ENCODE measurements at regions not wholly inside any gene's neighbourhood (a gene's known extent, or its start where the extent isn't known, plus 50 kb on each side); places are given as distances from the start of the nearest gene placed in this dataset.

DNA sequence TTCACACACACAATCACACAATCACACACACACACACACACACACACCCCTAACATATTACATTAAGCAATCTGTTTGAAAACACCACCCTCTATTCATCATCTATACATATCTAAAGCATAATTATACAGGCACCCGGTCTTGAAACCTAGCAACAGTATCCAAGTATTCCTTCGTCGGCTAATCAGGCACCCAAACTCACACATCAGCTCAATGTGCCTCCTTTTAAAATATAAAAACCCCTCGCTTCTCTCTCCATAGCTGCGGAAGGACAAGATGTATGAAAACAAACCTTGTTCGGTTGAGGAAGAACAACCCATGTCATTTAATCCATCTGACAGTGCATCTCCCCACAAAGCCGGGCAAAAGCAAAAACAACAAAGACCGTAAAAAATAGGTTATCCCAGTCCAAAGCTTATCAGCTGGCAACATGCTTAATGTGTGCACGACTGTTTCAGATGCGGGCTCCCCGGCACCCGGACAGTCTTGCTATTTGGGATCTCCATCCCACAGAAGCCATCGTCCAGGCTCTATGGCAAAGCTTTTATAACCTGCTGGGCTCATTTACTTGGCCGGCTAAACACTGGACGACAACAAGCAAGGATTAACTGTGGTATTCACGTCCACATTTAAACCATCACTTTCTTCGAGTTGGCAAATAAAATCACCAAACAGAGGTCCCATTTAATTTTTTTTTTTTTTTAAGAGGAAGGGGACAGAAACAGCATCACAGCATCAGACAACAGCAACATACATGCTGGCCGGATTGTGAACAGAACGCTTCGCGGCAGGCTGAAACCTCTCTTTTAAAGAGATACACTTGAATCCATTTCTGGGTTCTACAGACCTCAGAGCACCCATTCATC lies 365.5 kb downstream of the SHANK2 start:
- H3K9me1 ChIP-seq (ENCODE audit: control insufficient read depth, insufficient read depth, low read length), result no peaks in the 10 kb centered on the region
- ChIA-PET POLR2A (no interaction called here), CTCF (ENCODE audit: low intra/inter-chr PET ratio) (no interaction called here)
- H3K27ac ChIP-seq (ENCODE audit: extremely low read depth, low read depth, low read length), result no peak overlapping the region
- H3K4me3 ChIP-seq, result no peak overlapping the region
- H3K4me2 ChIP-seq (ENCODE audit: insufficient read depth, low read length), result no peak overlapping the region
- no peak for DNase-seq (ENCODE audit: extremely low read depth in 1 of 4, low spot score in 3 of 4)
- 0 out of 2 replicates have a peak, but pooled peaks cover 3% of the 10 kb centered on the region for H4K20me1 ChIP-seq (replicated peaks; ENCODE audit: control insufficient read depth, insufficient read depth, low read length)
- no peaks in the 10 kb centered on the region for H3K4me1 ChIP-seq (replicated peaks in 1 of 2; ENCODE audit: control insufficient read depth in 2 of 2, insufficient read depth in 2 of 2, low read length in 2 of 2)
- peaks cover 11 to 57% of the 10 kb centered on the region in 2 experiments for H3K27me3 ChIP-seq (ENCODE audit: control insufficient read depth in 2 of 2, insufficient read depth in 2 of 2, low read length in 2 of 2)
- no TSS peak for BruUV-seq (replicated peaks)
- no peak for ATAC-seq
- no peaks in the 10 kb centered on the region for H3K79me2 ChIP-seq (ENCODE audit: control insufficient read depth, insufficient read depth, low read length)
- no peak for FAIRE-seq
- intact Hi-C loops (cut with micrococcal nuclease) (no loop called here), in situ Hi-C loops (cut with MboI) (no loop called here)
- H3K9ac ChIP-seq (ENCODE audit: insufficient read depth in 1 of 2, low read depth in 2 of 2, low read length in 2 of 2), result no peak overlapping the region
- H3K9me3 ChIP-seq (replicated peaks; ENCODE audit: control insufficient read depth, insufficient read depth, low read depth, low read length), result no peaks in the 10 kb centered on the region
- WGBS (ENCODE audit: insufficient coverage, low coverage, missing lambda C conversion rate), result 2% methylated on average over 21 of the region's 21 CpGs
- H3K36me3 ChIP-seq (ENCODE audit: control insufficient read depth, insufficient read depth, low read length), result no peaks in the 10 kb centered on the region
- no peak overlapping the region for H2AFZ ChIP-seq (ENCODE audit: low read depth, low read length)
- TF ChIP-seq, protein P1, sequence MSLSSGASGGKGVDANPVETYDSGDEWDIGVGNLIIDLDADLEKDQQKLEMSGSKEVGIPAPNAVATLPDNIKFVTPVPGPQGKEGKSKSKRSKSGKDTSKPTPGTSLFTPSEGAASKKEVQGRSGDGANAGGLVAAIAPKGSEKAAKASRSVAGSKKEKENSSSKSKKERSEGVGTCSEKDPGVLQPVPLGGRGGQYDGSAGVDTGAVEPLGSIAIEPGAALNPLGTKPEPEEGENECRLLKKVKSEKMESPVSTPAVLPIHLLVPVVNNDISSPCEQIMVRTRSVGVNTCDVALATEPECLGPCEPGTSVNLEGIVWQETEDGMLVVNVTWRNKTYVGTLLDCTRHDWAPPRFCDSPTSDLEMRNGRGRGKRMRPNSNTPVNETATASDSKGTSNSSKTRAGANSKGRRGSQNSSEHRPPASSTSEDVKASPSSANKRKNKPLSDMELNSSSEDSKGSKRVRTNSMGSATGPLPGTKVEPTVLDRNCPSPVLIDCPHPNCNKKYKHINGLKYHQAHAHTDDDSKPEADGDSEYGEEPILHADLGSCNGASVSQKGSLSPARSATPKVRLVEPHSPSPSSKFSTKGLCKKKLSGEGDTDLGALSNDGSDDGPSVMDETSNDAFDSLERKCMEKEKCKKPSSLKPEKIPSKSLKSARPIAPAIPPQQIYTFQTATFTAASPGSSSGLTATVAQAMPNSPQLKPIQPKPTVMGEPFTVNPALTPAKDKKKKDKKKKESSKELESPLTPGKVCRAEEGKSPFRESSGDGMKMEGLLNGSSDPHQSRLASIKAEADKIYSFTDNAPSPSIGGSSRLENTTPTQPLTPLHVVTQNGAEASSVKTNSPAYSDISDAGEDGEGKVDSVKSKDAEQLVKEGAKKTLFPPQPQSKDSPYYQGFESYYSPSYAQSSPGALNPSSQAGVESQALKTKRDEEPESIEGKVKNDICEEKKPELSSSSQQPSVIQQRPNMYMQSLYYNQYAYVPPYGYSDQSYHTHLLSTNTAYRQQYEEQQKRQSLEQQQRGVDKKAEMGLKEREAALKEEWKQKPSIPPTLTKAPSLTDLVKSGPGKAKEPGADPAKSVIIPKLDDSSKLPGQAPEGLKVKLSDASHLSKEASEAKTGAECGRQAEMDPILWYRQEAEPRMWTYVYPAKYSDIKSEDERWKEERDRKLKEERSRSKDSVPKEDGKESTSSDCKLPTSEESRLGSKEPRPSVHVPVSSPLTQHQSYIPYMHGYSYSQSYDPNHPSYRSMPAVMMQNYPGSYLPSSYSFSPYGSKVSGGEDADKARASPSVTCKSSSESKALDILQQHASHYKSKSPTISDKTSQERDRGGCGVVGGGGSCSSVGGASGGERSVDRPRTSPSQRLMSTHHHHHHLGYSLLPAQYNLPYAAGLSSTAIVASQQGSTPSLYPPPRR (CRISPR knock-in tag; IDR thresholded peaks at IDR 0.05; ENCODE audit: borderline replicate concordance), result no peak
- TF ChIP-seq ZNF134 (CRISPR knock-in tag; conservative IDR thresholded peaks at IDR 0.05) (no peak), ZNF318 (IDR thresholded peaks at IDR 0.05; ENCODE audit: borderline replicate concordance in 1 of 2, low read depth in 1 of 2) (no peak)

Data from K562 (cell line).